ENCODE measurements at regions not wholly inside any gene's neighbourhood (a gene's known extent, or its start where the extent isn't known, plus 50 kb on each side); places are given as distances from the start of the nearest gene placed in this dataset.
"Not testable (repeated sequence)": the region's sequence is repeated elsewhere in the genome, so short reads cannot be mapped to it uniquely, and the experiment has no call there.

- no peak for DNase-seq (ENCODE audit: extremely low read depth, low read depth)
These were observed 87.7 kb upstream of the PITRM1 start for GRCh38 chr10:3260066-3260834.

- no peak for DNase-seq (ENCODE audit: extremely low read depth, low read depth)
These were observed 86.9 kb upstream of the PITRM1 start for GRCh38 chr10:3259499-3259898.

- no peak for DNase-seq (ENCODE audit: extremely low read depth, low read depth)
These were observed 85.8 kb upstream of the PITRM1 start for GRCh38 chr10:3258394-3258793.

- no peak for DNase-seq (ENCODE audit: extremely low read depth, low read depth)
These were observed 83.0 kb upstream of the PITRM1 start for GRCh38 chr10:3255616-3256015.

GRCh38 chr10:3255075-3255474 lies 82.5 kb upstream of the PITRM1 start:
- DNase-seq (ENCODE audit: extremely low read depth, low read depth), result no peak

- not testable (repeated sequence) for DNase-seq (ENCODE audit: extremely low read depth, low read depth)
These were observed 81.4 kb upstream of the PITRM1 start for GRCh38 chr10:3253974-3254373.

- no peak for DNase-seq (ENCODE audit: extremely low read depth, low read depth)
These were observed 78.6 kb upstream of the PITRM1 start for GRCh38 chr10:3251172-3251571.

GRCh38 chr10:3249307-3249889 lies 76.8 kb upstream of the PITRM1 start:
- DNase-seq (ENCODE audit: extremely low read depth, low read depth), result no peak

- peak; percentile 54 for DNase-seq (ENCODE audit: extremely low read depth, low read depth)
These were observed 76.1 kb upstream of the PITRM1 start for GRCh38 chr10:3248526-3249306.

GRCh38 chr10:3245395-3245794 lies 72.8 kb upstream of the PITRM1 start:
- no peak for DNase-seq (ENCODE audit: extremely low read depth, low read depth)

- DNase-seq (ENCODE audit: extremely low read depth, low read depth), result no peak
These were observed 69.5 kb upstream of the PITRM1 start for GRCh38 chr10:3241967-3242650.

- no peak for DNase-seq (ENCODE audit: extremely low read depth, low read depth)
These were observed 68.8 kb upstream of the PITRM1 start for GRCh38 chr10:3241274-3241921.

GRCh38 chr10:3239920-3240894 lies 67.6 kb upstream of the PITRM1 start:
- no peak for DNase-seq (ENCODE audit: extremely low read depth, low read depth)

GRCh38 chr10:3239066-3239919 lies 66.7 kb upstream of the PITRM1 start:
- peak; percentile 26 for DNase-seq (ENCODE audit: extremely low read depth, low read depth)

GRCh38 chr10:3238115-3238871 lies 65.7 kb upstream of the PITRM1 start:
- no peak for DNase-seq (ENCODE audit: extremely low read depth, low read depth)

GRCh38 chr10:3237530-3237929 lies 64.9 kb upstream of the PITRM1 start:
- DNase-seq (ENCODE audit: extremely low read depth, low read depth), result no peak

GRCh38 chr10:3236644-3237404 lies 64.2 kb upstream of the PITRM1 start:
- no peak for DNase-seq (ENCODE audit: extremely low read depth, low read depth)
